ENCODE measurements at regions not wholly inside any gene's neighbourhood (a gene's known extent, or its start where the extent isn't known, plus 50 kb on each side); places are given as distances from the start of the nearest gene placed in this dataset.
"Not testable (repeated sequence)": the region's sequence is repeated elsewhere in the genome, so short reads cannot be mapped to it uniquely, and the experiment has no call there.

GRCh38 chr20:48366230-48366629, 461.6 kb downstream of the PREX1 start:
- no peak for DNase-seq (ENCODE audit: low read depth)
- Histone ChIP-seq H3K4me3 (ENCODE audit: low read depth, low read length) (no peak overlapping the region), H3K36me3 (ENCODE audit: control insufficient read depth, insufficient read depth, low read length) (no peaks in the 10 kb centered on the region), H3K27me3 (ENCODE audit: control insufficient read depth, insufficient read depth, low read length) (peaks cover 6% of the 10 kb centered on the region)
- TF ChIP-seq, protein P1, sequence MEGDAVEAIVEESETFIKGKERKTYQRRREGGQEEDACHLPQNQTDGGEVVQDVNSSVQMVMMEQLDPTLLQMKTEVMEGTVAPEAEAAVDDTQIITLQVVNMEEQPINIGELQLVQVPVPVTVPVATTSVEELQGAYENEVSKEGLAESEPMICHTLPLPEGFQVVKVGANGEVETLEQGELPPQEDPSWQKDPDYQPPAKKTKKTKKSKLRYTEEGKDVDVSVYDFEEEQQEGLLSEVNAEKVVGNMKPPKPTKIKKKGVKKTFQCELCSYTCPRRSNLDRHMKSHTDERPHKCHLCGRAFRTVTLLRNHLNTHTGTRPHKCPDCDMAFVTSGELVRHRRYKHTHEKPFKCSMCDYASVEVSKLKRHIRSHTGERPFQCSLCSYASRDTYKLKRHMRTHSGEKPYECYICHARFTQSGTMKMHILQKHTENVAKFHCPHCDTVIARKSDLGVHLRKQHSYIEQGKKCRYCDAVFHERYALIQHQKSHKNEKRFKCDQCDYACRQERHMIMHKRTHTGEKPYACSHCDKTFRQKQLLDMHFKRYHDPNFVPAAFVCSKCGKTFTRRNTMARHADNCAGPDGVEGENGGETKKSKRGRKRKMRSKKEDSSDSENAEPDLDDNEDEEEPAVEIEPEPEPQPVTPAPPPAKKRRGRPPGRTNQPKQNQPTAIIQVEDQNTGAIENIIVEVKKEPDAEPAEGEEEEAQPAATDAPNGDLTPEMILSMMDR (IDR thresholded peaks at IDR 0.05; ENCODE audit: insufficient read depth, low read depth, low read length) = no peak
- CTCF ChIA-PET = no interaction called here
- POLR2A ChIA-PET = no interaction called here

- Histone ChIP-seq H3K36me3 (ENCODE audit: control insufficient read depth, insufficient read depth, low read length) (no peaks in the 10 kb centered on the region), H3K27me3 (ENCODE audit: control insufficient read depth, insufficient read depth, low read length) (peaks cover 3% of the 10 kb centered on the region), H3K4me3 (ENCODE audit: low read depth, low read length) (no peak overlapping the region)
- TF ChIP-seq, protein P1 (IDR thresholded peaks at IDR 0.05; ENCODE audit: insufficient read depth, low read depth, low read length) = no peak
- POLR2A ChIA-PET = no interaction called here
- no peak for DNase-seq (ENCODE audit: low read depth)
- CTCF ChIA-PET = no interaction called here
These were observed 462.9 kb downstream of the PREX1 start for GRCh38 chr20:48364688-48365421.

GRCh38 chr20:48364055-48364454, 463.7 kb downstream of the PREX1 start:
- ChIA-PET POLR2A (no interaction called here), CTCF (interaction anchor here (0.6 kb wide), 1 partner anchor 401 kb away, joined by 3 read pairs; no protein-coding TSS in a partner anchor)
- TF ChIP-seq, protein P1 (IDR thresholded peaks at IDR 0.05; ENCODE audit: insufficient read depth, low read depth, low read length) = no peak
- no peaks in the 10 kb centered on the region for H3K36me3 ChIP-seq (ENCODE audit: control insufficient read depth, insufficient read depth, low read length)
- H3K27me3 ChIP-seq (ENCODE audit: control insufficient read depth, insufficient read depth, low read length) = peaks cover 3% of the 10 kb centered on the region
- no peak overlapping the region for H3K4me3 ChIP-seq (ENCODE audit: low read depth, low read length)
- DNase-seq (ENCODE audit: low read depth) = no peak

DNA sequence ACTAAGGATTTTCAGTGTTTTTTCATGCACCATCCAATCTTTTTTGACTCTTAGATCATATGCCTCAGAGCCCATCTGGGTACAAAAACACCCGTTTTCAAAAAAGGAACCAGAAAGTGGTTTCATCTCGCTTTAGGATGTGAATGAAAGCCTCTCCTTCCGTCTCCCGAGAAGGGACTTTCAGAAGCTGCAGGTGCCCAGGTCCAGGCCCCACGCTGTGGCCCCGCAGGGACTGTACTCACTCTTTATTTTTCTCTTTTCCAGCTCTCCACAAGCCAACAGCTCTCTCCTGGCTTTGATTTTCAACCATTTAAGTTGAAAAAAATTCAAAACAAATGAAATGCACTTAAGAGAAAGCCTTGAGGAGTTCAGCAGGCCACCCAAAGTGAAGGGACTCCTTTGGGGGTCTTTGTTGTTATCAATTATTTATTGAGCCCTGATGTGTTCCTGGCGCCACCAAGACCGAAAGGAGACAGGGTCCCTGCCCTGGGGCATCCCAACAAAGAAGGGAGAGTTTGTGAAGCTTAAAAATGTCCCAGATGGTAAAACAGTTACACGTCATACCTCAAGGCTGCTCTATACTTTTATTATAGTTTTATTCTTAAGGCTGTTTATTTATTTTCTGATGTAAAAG, 467.3 kb downstream of the PREX1 start:
- POLR2A ChIA-PET = no interaction called here
- DNase-seq (ENCODE audit: low read depth) = no peak
- H3K36me3 ChIP-seq (ENCODE audit: control insufficient read depth, insufficient read depth, low read length) = no peaks in the 10 kb centered on the region
- H3K27me3 ChIP-seq (ENCODE audit: control insufficient read depth, insufficient read depth, low read length) = no peaks in the 10 kb centered on the region
- TF ChIP-seq, protein P1 (IDR thresholded peaks at IDR 0.05; ENCODE audit: insufficient read depth, low read depth, low read length) = no peak
- H3K4me3 ChIP-seq (ENCODE audit: low read depth, low read length) = no peak overlapping the region
- CTCF ChIA-PET = interaction anchor here (0.9 kb wide), 1 partner anchor 16 kb away, joined by 4 read pairs; no protein-coding TSS in a partner anchor

DNA sequence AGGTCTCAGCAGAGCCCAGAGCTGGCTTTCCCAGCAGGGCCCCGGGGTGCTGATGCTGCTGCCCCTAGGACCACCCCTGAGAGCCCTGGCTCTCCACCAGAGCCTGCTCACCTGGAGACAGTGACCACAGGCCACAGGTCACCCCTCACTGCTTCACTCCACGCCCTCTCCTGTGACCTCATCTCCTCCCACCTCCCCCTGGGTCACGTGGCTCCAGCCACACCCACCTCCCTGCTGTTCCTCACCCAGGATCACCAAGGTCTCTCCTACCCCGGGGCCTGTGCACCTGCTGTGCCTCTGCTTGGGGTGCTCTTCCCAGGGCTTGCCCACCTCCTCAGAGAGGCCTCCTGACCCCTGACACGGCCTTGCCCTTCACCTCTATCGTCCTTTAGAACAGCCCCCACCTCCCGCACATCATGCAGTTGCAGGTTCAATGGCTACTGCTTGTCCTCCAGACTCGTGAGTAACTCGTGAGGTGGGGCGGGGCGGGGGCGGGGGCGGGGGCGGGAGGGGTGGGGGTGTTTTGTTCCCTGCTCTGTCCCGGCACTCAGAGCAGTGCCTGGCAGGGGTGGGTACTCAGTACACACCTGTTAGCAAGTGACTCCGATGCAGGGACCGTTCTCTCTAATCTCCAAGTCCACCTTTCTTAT, 468.0 kb downstream of the PREX1 start:
- TF ChIP-seq, protein P1 (IDR thresholded peaks at IDR 0.05; ENCODE audit: insufficient read depth, low read depth, low read length) = no peak
- DNase-seq (ENCODE audit: low read depth) = no peak
- H3K4me3 ChIP-seq (ENCODE audit: low read depth, low read length) = no peak overlapping the region
- no peaks in the 10 kb centered on the region for H3K36me3 ChIP-seq (ENCODE audit: control insufficient read depth, insufficient read depth, low read length)
- CTCF ChIA-PET = no interaction called here
- no peaks in the 10 kb centered on the region for H3K27me3 ChIP-seq (ENCODE audit: control insufficient read depth, insufficient read depth, low read length)
- POLR2A ChIA-PET = no interaction called here

DNA sequence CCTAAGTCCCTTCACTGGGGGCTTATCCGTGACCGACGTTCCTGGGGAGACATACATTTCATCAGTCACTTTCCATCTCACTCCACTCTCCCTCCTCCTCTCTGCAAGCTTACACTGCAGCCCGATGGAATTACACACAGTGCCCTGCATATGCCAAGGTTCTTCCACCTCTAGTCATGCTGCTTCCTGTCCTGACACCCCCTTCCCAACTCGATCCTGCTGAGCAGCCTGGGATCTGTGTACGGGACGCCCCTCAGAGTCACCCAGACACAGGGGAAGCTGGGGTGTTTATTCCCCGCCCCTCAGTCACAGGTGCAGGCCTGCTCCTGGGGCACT, 468.8 kb downstream of the PREX1 start:
- H3K4me3 ChIP-seq (ENCODE audit: low read depth, low read length); H3K27me3 ChIP-seq (ENCODE audit: control insufficient read depth, insufficient read depth, low read length); CTCF ChIA-PET; H3K36me3 ChIP-seq (ENCODE audit: control insufficient read depth, insufficient read depth, low read length); DNase-seq (ENCODE audit: low read depth); POLR2A ChIA-PET: not testable (repeated sequence)
